Spleen (tissue), 11 donors: ENCODE measurements at regions not wholly inside any gene's neighbourhood (a gene's known extent, or its start where the extent isn't known, plus 50 kb on each side); places are given as distances from the start of the nearest gene placed in this dataset.

ENCODE experiments used
- DNase-seq: peaks from one replicate; pipeline ENCODE4 v3.0.0-alpha.2; 2020
- H3K27ac ChIP-seq, 8 donors: fragments of 200-600 bp; sonication (generic) in 7 of 8; 1 replicate in 4 of 8; 2 replicates in 4 of 8; pipeline versions ENCODE4 v1.5.0 to v1.8.0; 2016 to 2021; ENCODE audit warnings: inconsistent platforms in 4 of 8, mild to moderate bottlenecking in 4 of 8, moderate library complexity in 1 of 8
- H3K27me3 ChIP-seq, 7 donors: fragments of 200-600 bp; sonication (generic) in 6 of 7; replicated peaks in 1 of 7; 1 replicate in 4 of 7; 2 replicates in 3 of 7; pipeline versions ENCODE4 v1.5.0 to v1.8.0; 2016 to 2021; ENCODE audit warnings: inconsistent platforms in 3 of 7, mild to moderate bottlenecking in 1 of 7
- H3K36me3 ChIP-seq, 6 donors: fragments of 200-600 bp; sonication (generic) in 5 of 6; 1 replicate in 4 of 6; 2 replicates in 2 of 6; pipeline versions ENCODE4 v1.5.0 to v1.8.0; 2016 to 2021; ENCODE audit warnings: inconsistent platforms in 2 of 6
- H3K4me1 ChIP-seq, 6 donors: fragments of 200-600 bp; sonication (generic) in 5 of 6; 1 replicate in 3 of 6; 2 replicates in 3 of 6; pipeline versions ENCODE4 v1.5.0 to v1.8.0; 2016 to 2021; ENCODE audit warnings: inconsistent platforms in 3 of 6
- H3K4me3 ChIP-seq, 8 donors: fragments of 200-600 bp; sonication (generic) in 7 of 8; 1 replicate in 4 of 8; 2 replicates in 4 of 8; pipeline versions ENCODE4 v1.5.0 to v1.8.0; 2016 to 2021; ENCODE audit warnings: inconsistent platforms in 4 of 8, mild to moderate bottlenecking in 4 of 8, moderate library complexity in 2 of 8
- H3K9me3 ChIP-seq, 8 donors: fragments of 200-600 bp; sonication (generic) in 7 of 8; 1 replicate in 4 of 8; 2 replicates in 4 of 8; pipeline versions ENCODE4 v1.5.0 to v1.8.0; 2016 to 2021; ENCODE audit warnings: inconsistent platforms in 4 of 8
- CTCF ChIP-seq, 11 experiments: fragments of 200-600 bp in 7 of 11; fragments of 450-650 bp in 4 of 11; sonication (generic) in 4 of 11; IDR thresholded peaks in 8 of 11; conservative IDR thresholded peaks in 3 of 11; 1 replicate in 7 of 11; 2 replicates in 4 of 11; pipeline versions ENCODE4 v1.4.0 to v1.8.0; 2016 to 2021; ENCODE audit warnings: antibody characterized with exemption in 11 of 11, inconsistent platforms in 4 of 11, mild to moderate bottlenecking in 1 of 11
- POLR2A ChIP-seq, 3 donors: fragments of 450-650 bp; IDR thresholded peaks; one replicate each; pipeline ENCODE4 v1.5.1; 2017; ENCODE audit warnings: antibody characterized with exemption in 3 of 3, mild to moderate bottlenecking in 1 of 3
- POLR2AphosphoS5 ChIP-seq, 3 donors: sonication (generic); formaldehyde crosslinking; IDR thresholded peaks; one replicate each; pipeline ENCODE4 v1.5.1; 2017; ENCODE audit warnings: antibody characterized with exemption in 3 of 3
- WGBS, 5 donors: extraction: QIAGEN DNeasy Blood & Tissue Kit in 3 of 5; methylation state at CpG; one replicate each; pipeline versions ENCODE4 v1.1.5 to v1.1.7; 2013 to 2018; 5-methylcytosine and 5-hydroxymethylcytosine counted together
- intact Hi-C: fragments of 100-400 bp; cut with DNase I; formaldehyde crosslinking; loops from one replicate; pipeline ENCODE4 v1.15.0; 2023; ENCODE audit warnings: low total_unique reads
- donor health status: healthy with polysubstance abuse.
- donor health status: DM: no; HTN: no; CAD: no; lungs with moderate emphysema.
- donor health status: DM: no; HTN: no; CAD: no.
- donor health status: Bipolar disorder and iron deficiency.
- donor health status: healthy.
- donor health status: DM: no; HTN: no; CAD: no.
- donor health status: DM: yes; HTN: yes; CAD: no.

- Histone ChIP-seq H3K4me1 (no peaks in the 10 kb centered on the region), H3K27me3 (no peaks in the 10 kb centered on the region), H3K4me3 (no peak overlapping the region), H3K36me3 (no peaks in the 10 kb centered on the region), H3K9me3 (peaks cover 5 to 22% (median 19%) of the 10 kb centered on the region in 8 donors), H3K27ac (no peak overlapping the region)
- DNase-seq: no peak
- intact Hi-C loops: no loop called here
- WGBS, 5 donors: 70 to 82% (median 75%) methylated on average over 2 to 3 of the region's 3 CpGs
- TF ChIP-seq CTCF (IDR thresholded peaks at IDR 0.05 in 8 of 11, conservative IDR thresholded peaks at IDR 0.05 in 3 of 11) (no peak), POLR2A (IDR thresholded peaks at IDR 0.05) (no peak), POLR2AphosphoS5 (IDR thresholded peaks at IDR 0.05) (no peak)
Observed at GRCh38 chr3:99163314-99163713, 261.8 kb upstream of the DCBLD2 start.

GRCh38 chr3:99159220-99159762 is 257.8 kb upstream of the DCBLD2 start:
- Histone ChIP-seq H3K4me3 (no peak overlapping the region), H3K27ac (no peak overlapping the region), H3K9me3 (peaks cover 5 to 45% (median 22%) of the 10 kb centered on the region in 8 donors), H3K27me3 (no peaks in the 10 kb centered on the region), H3K4me1 (no peaks in the 10 kb centered on the region), H3K36me3 (no peaks in the 10 kb centered on the region)
- no peak for DNase-seq
- TF ChIP-seq CTCF (IDR thresholded peaks at IDR 0.05 in 8 of 11, conservative IDR thresholded peaks at IDR 0.05 in 3 of 11): no peak
- intact Hi-C loops: no loop called here

- Histone ChIP-seq H3K36me3 (no peaks in the 10 kb centered on the region), H3K27me3 (peaks cover 0 to 2% (median 0%) of the 10 kb centered on the region in 7 donors), H3K27ac (no peak overlapping the region), H3K9me3 (peaks cover 0 to 5% (median 0%) of the 10 kb centered on the region in 8 donors), H3K4me3 (no peak overlapping the region), H3K4me1 (no peaks in the 10 kb centered on the region)
- DNase-seq: no peak
- intact Hi-C loops: no loop called here
- no peak for TF ChIP-seq POLR2AphosphoS5 (IDR thresholded peaks at IDR 0.05)
- no peak for TF ChIP-seq POLR2A (IDR thresholded peaks at IDR 0.05)
- no peak for TF ChIP-seq CTCF (IDR thresholded peaks at IDR 0.05 in 8 of 11, conservative IDR thresholded peaks at IDR 0.05 in 3 of 11)
- 80 to 100% (median 95%) methylated on average over 1 of the region's 1 CpG for WGBS, 5 donors
Observed at GRCh38 chr3:99145031-99145430, 243.5 kb upstream of the DCBLD2 start.

- Histone ChIP-seq H3K4me1 (no peaks in the 10 kb centered on the region), H3K4me3 (no peak overlapping the region), H3K27ac (no peak overlapping the region), H3K36me3 (no peaks in the 10 kb centered on the region), H3K9me3 (peaks cover 0 to 5% (median 0%) of the 10 kb centered on the region in 8 donors), H3K27me3 (peaks cover 0 to 2% (median 0%) of the 10 kb centered on the region in 7 donors)
- WGBS, 5 donors: 44 to 68% (median 66%) methylated on average over 3 of the region's 3 CpGs
- DNase-seq: no peak
- no peak for TF ChIP-seq POLR2A (IDR thresholded peaks at IDR 0.05)
- TF ChIP-seq POLR2AphosphoS5 (IDR thresholded peaks at IDR 0.05): no peak
- no peak for TF ChIP-seq CTCF (IDR thresholded peaks at IDR 0.05 in 8 of 11, conservative IDR thresholded peaks at IDR 0.05 in 3 of 11)
- intact Hi-C loops: no loop called here
Observed at GRCh38 chr3:99143493-99143892, 242.0 kb upstream of the DCBLD2 start.
